ENCODE measurements at regions not wholly inside any gene's neighbourhood (a gene's known extent, or its start where the extent isn't known, plus 50 kb on each side); places are given as distances from the start of the nearest gene placed in this dataset.
"Not testable (repeated sequence)": the region's sequence is repeated elsewhere in the genome, so short reads cannot be mapped to it uniquely, and the experiment has no call there.

DNA sequence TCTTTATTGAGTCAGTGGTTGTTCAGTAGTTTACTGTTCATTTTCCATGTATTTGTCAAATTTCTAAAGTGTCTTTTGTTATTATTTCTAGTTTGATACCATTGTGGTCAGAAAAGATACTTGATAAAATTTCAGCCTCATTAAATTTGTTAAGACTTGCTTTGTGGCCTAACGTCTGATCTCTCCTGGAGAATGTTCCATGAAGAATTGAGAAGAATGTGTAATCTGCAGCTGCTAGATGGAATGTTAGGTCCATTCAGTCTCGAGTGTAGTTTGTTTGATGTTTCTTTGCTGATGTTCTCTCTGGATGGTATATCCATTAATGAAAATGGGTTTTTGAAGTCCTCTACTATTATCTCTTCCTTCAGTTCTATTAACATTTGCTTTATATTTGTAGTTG, 394.7 kb upstream of the ANO5 start:
- Histone ChIP-seq H4K20me1 (ENCODE audit: insufficient read depth, low read length) (no peaks in the 10 kb centered on the region), H3K4me3 (replicated peaks in 1 of 3; ENCODE audit: insufficient read depth in 1 of 3, low read depth in 2 of 3, low read length in 3 of 3) (no peak overlapping the region), H3K79me2 (ENCODE audit: insufficient read depth, low read length) (no peaks in the 10 kb centered on the region), H3K4me1 (ENCODE audit: insufficient read depth, low read length) (no peaks in the 10 kb centered on the region), H3K9me3 (ENCODE audit: low read length) (peaks cover 66% of the 10 kb centered on the region), H2AFZ (ENCODE audit: low read length) (no peak overlapping the region), H3K4me2 (ENCODE audit: low read depth, low read length) (no peak overlapping the region), H3K36me3 (replicated peaks in 1 of 2; ENCODE audit: control insufficient read depth in 1 of 2, insufficient read depth in 2 of 2, low read length in 2 of 2) (no peaks in the 10 kb centered on the region), H3K27me3 (ENCODE audit: control insufficient read depth in 1 of 2, insufficient read depth in 2 of 2, low read length in 2 of 2) (no peaks in the 10 kb centered on the region), H3K9ac (ENCODE audit: insufficient read depth, low read depth, low read length) (no peak overlapping the region), H3K27ac (ENCODE audit: extremely low read length, insufficient read depth, low read length) (no peak overlapping the region)
- no peak for ATAC-seq
- CTCF ChIA-PET (ENCODE audit: low intra/inter-chr PET ratio, low total read pairs), result no interaction called here
- DNase-seq (ENCODE audit: low spot score), result no peak
- no TSS peak for BruUV-seq (replicated peaks)
- in situ Hi-C loops (cut with HindIII; ENCODE audit: extremely low pct_ligation_motif_present, low pct_unique_long_range_greater_than_20kb) (no loop called here), intact Hi-C loops (cut with micrococcal nuclease; ENCODE audit: unreplicated experiment) (no loop called here)
- POLR2A ChIA-PET, result no interaction called here
- WGBS (ENCODE audit: low lambda C conversion rate), result 0% methylated on average over 2 of the region's 2 CpGs
- no peak for TF ChIP-seq FOXM1 (CRISPR knock-in tag; IDR thresholded peaks at IDR 0.05)
- no peak for TF ChIP-seq SALL2 (CRISPR knock-in tag; IDR thresholded peaks at IDR 0.05)
- TF ChIP-seq THYN1 (CRISPR knock-in tag; IDR thresholded peaks at IDR 0.05; ENCODE audit: borderline replicate concordance, low read depth), result no peak
- no peak for TF ChIP-seq ZNF24 (IDR thresholded peaks at IDR 0.05)
- TF ChIP-seq STAT5B (CRISPR knock-in tag; IDR thresholded peaks at IDR 0.05), result no peak
- TF ChIP-seq PREB (CRISPR knock-in tag; IDR thresholded peaks at IDR 0.05), result no peak
- no peak for FAIRE-seq

DNA sequence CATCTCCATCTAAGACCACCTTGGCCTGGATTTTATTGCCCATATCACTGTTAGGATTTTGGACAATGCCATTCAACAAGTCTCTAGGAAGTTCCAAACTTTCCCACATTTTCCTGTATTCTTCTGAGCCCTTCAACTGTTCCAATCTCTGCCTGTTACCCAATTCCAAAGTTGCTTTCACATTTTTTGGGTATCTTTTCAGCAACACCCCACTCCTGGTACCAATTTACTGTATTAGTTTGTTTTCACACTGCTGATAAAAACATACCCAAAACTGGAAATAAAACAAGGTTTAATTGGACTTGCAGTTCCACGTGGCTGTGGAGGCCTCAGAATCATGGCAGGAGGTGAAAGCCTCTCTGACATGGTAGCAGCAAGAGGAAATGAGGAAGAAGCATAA, 388.4 kb upstream of the ANO5 start:
- ATAC-seq, result not testable (repeated sequence)

More for the DNA sequence above, 388.4 kb upstream of the ANO5 start:
- BruUV-seq (replicated peaks); H3K9ac ChIP-seq (ENCODE audit: insufficient read depth, low read depth, low read length); DNase-seq (ENCODE audit: low spot score); H3K27me3 ChIP-seq (ENCODE audit: control insufficient read depth in 1 of 2, insufficient read depth in 2 of 2, low read length in 2 of 2); H3K4me1 ChIP-seq (ENCODE audit: insufficient read depth, low read length); H3K4me3 ChIP-seq (replicated peaks in 1 of 3; ENCODE audit: insufficient read depth in 1 of 3, low read depth in 2 of 3, low read length in 3 of 3); CTCF ChIA-PET (ENCODE audit: low intra/inter-chr PET ratio, low total read pairs); H2AFZ ChIP-seq (ENCODE audit: low read length); intact Hi-C loops (cut with micrococcal nuclease; ENCODE audit: unreplicated experiment); H4K20me1 ChIP-seq (ENCODE audit: insufficient read depth, low read length); H3K79me2 ChIP-seq (ENCODE audit: insufficient read depth, low read length); H3K27ac ChIP-seq (ENCODE audit: extremely low read length, insufficient read depth, low read length); H3K4me2 ChIP-seq (ENCODE audit: low read depth, low read length); POLR2A ChIA-PET; FAIRE-seq; in situ Hi-C loops (cut with HindIII; ENCODE audit: extremely low pct_ligation_motif_present, low pct_unique_long_range_greater_than_20kb); H3K36me3 ChIP-seq (replicated peaks in 1 of 2; ENCODE audit: control insufficient read depth in 1 of 2, insufficient read depth in 2 of 2, low read length in 2 of 2): not testable (repeated sequence)
- peaks cover 74% of the 10 kb centered on the region for H3K9me3 ChIP-seq (ENCODE audit: low read length)
- 0% methylated on average over 1 of the region's 1 CpG for WGBS (ENCODE audit: low lambda C conversion rate)
